GM18861 (cell line): ENCODE measurements at regions not wholly inside any gene's neighbourhood (a gene's known extent, or its start where the extent isn't known, plus 50 kb on each side); places are given as distances from the start of the nearest gene placed in this dataset.
"Not testable (repeated sequence)": the region's sequence is repeated elsewhere in the genome, so short reads cannot be mapped to it uniquely, and the experiment has no call there.

Source experiments
- ATAC-seq: cut with Tn5 transposase; IDR thresholded peaks from one replicate; pipeline ENCODE4 v1.9.1; 2021; ENCODE audit not compliant: unreplicated experiment

GRCh38 chr17:20896153-20896649 lies 146.6 kb downstream of the USP22 start:
- no peak for ATAC-seq

GRCh38 chr17:20898726-20899125 lies 144.1 kb downstream of the USP22 start:
- not testable (repeated sequence) for ATAC-seq

- not testable (repeated sequence) for ATAC-seq
These were observed 140.3 kb downstream of the USP22 start for GRCh38 chr17:20902496-20902895.

GRCh38 chr17:20903549-20903948 lies 139.3 kb downstream of the USP22 start:
- ATAC-seq, result not testable (repeated sequence)

- ATAC-seq, result peak; percentile 89
These were observed 134.2 kb downstream of the USP22 start for GRCh38 chr17:20908313-20909267.

GRCh38 chr17:20914658-20915057 lies 128.2 kb downstream of the USP22 start:
- no peak for ATAC-seq

GRCh38 chr17:20916383-20916782 lies 126.4 kb downstream of the USP22 start:
- no peak for ATAC-seq

GRCh38 chr17:20917610-20918306 lies 125.1 kb downstream of the USP22 start:
- ATAC-seq, result not testable (repeated sequence)

- no peak for ATAC-seq
These were observed 122.6 kb downstream of the USP22 start for GRCh38 chr17:20920095-20920814.

- ATAC-seq, result no peak
These were observed 122.0 kb downstream of the USP22 start for GRCh38 chr17:20920815-20921199.

GRCh38 chr17:20922128-20922670 lies 120.6 kb downstream of the USP22 start:
- no peak for ATAC-seq

GRCh38 chr17:20924306-20924705 lies 118.5 kb downstream of the USP22 start:
- no peak for ATAC-seq

- no peak for ATAC-seq
These were observed 117.7 kb downstream of the USP22 start for GRCh38 chr17:20925091-20925490.

- ATAC-seq, result no peak
These were observed 116.9 kb downstream of the USP22 start for GRCh38 chr17:20925954-20926353.

- no peak for ATAC-seq
These were observed 116.3 kb downstream of the USP22 start for GRCh38 chr17:20926532-20926931.

- no peak for ATAC-seq
These were observed 115.4 kb downstream of the USP22 start for GRCh38 chr17:20927308-20927977.

GRCh38 chr17:20929334-20929733 lies 113.5 kb downstream of the USP22 start:
- no peak for ATAC-seq

- ATAC-seq, result no peak
These were observed 112.6 kb downstream of the USP22 start for GRCh38 chr17:20930081-20930760.

GRCh38 chr17:20933040-20933439 lies 109.8 kb downstream of the USP22 start:
- not testable (repeated sequence) for ATAC-seq

GRCh38 chr17:20934288-20934687 lies 108.5 kb downstream of the USP22 start:
- no peak for ATAC-seq
